ENCODE measurements at regions not wholly inside any gene's neighbourhood (a gene's known extent, or its start where the extent isn't known, plus 50 kb on each side); places are given as distances from the start of the nearest gene placed in this dataset.
"Not testable (repeated sequence)": the region's sequence is repeated elsewhere in the genome, so short reads cannot be mapped to it uniquely, and the experiment has no call there.

- intact Hi-C loops (cut with micrococcal nuclease; ENCODE audit: unreplicated experiment) = no loop called here
- CTCF ChIA-PET = no interaction called here
- Histone ChIP-seq H3K27ac (ENCODE audit: low read depth, low read length, poor library complexity, severe bottlenecking) (no peak overlapping the region), H3K36me3 (ENCODE audit: insufficient read depth, low read length, poor library complexity, severe bottlenecking) (no peaks in the 10 kb centered on the region), H3K27me3 (replicated peaks; ENCODE audit: insufficient read depth, low read depth, low read length, poor library complexity) (no peaks in the 10 kb centered on the region), H3K4me3 (ENCODE audit: low read depth, low read length, poor library complexity, severe bottlenecking) (no peak overlapping the region), H3K9me3 (ENCODE audit: low read depth, low read length, poor library complexity, severe bottlenecking) (no peaks in the 10 kb centered on the region), H3K4me1 (ENCODE audit: insufficient read depth, low read length, poor library complexity, severe bottlenecking) (no peaks in the 10 kb centered on the region)
- no peak for TF ChIP-seq CTCF (conservative IDR thresholded peaks at IDR 0.05; ENCODE audit: low read depth, low read length)
- POLR2A ChIA-PET (ENCODE audit: low non-redundant PET) = no interaction called here
- DNase-seq (ENCODE audit: low spot score) = no peak
- no TSS peak for BruUV-seq (replicated peaks)
These were observed 347.4 kb downstream of the FAM47B start for GRCh38 chrX:35289952-35290351.

GRCh38 chrX:35291013-35291412 lies 348.4 kb downstream of the FAM47B start:
- POLR2A ChIA-PET (ENCODE audit: low non-redundant PET) = no interaction called here

GRCh38 chrX:35292522-35292921 lies 349.9 kb downstream of the FAM47B start:
- CTCF ChIA-PET = no interaction called here

More at GRCh38 chrX:35291013-35291412, 348.4 kb downstream of the FAM47B start:
- Histone ChIP-seq H3K27ac (ENCODE audit: low read depth, low read length, poor library complexity, severe bottlenecking) (no peak overlapping the region), H3K9me3 (ENCODE audit: low read depth, low read length, poor library complexity, severe bottlenecking) (no peaks in the 10 kb centered on the region), H3K4me3 (ENCODE audit: low read depth, low read length, poor library complexity, severe bottlenecking) (no peak overlapping the region), H3K27me3 (replicated peaks; ENCODE audit: insufficient read depth, low read depth, low read length, poor library complexity) (no peaks in the 10 kb centered on the region), H3K4me1 (ENCODE audit: insufficient read depth, low read length, poor library complexity, severe bottlenecking) (no peaks in the 10 kb centered on the region), H3K36me3 (ENCODE audit: insufficient read depth, low read length, poor library complexity, severe bottlenecking) (no peaks in the 10 kb centered on the region)
- CTCF ChIA-PET = no interaction called here
- no TSS peak for BruUV-seq (replicated peaks)
- intact Hi-C loops (cut with micrococcal nuclease; ENCODE audit: unreplicated experiment) = no loop called here
- no peak for TF ChIP-seq EZH2 (IDR thresholded peaks at IDR 0.05; ENCODE audit: borderline replicate concordance, low read depth, low read length, poor library complexity, severe bottlenecking)
- TF ChIP-seq CTCF (conservative IDR thresholded peaks at IDR 0.05; ENCODE audit: low read depth, low read length) = no peak
- no peak for DNase-seq (ENCODE audit: low spot score)

GRCh38 chrX:35305037-35305436 lies 362.4 kb downstream of the FAM47B start:
- DNase-seq (ENCODE audit: low spot score); H3K9me3 ChIP-seq (ENCODE audit: low read depth, low read length, poor library complexity, severe bottlenecking); POLR2A ChIA-PET (ENCODE audit: low non-redundant PET); H3K4me1 ChIP-seq (ENCODE audit: insufficient read depth, low read length, poor library complexity, severe bottlenecking); H3K27me3 ChIP-seq (replicated peaks; ENCODE audit: insufficient read depth, low read depth, low read length, poor library complexity); intact Hi-C loops (cut with micrococcal nuclease; ENCODE audit: unreplicated experiment); BruUV-seq (replicated peaks); H3K36me3 ChIP-seq (ENCODE audit: insufficient read depth, low read length, poor library complexity, severe bottlenecking); H3K27ac ChIP-seq (ENCODE audit: low read depth, low read length, poor library complexity, severe bottlenecking); CTCF ChIA-PET; H3K4me3 ChIP-seq (ENCODE audit: low read depth, low read length, poor library complexity, severe bottlenecking): not testable (repeated sequence)

More at GRCh38 chrX:35292522-35292921, 349.9 kb downstream of the FAM47B start:
- Histone ChIP-seq H3K4me1 (ENCODE audit: insufficient read depth, low read length, poor library complexity, severe bottlenecking) (no peaks in the 10 kb centered on the region), H3K27me3 (replicated peaks; ENCODE audit: insufficient read depth, low read depth, low read length, poor library complexity) (no peaks in the 10 kb centered on the region), H3K4me3 (ENCODE audit: low read depth, low read length, poor library complexity, severe bottlenecking) (no peak overlapping the region), H3K27ac (ENCODE audit: low read depth, low read length, poor library complexity, severe bottlenecking) (no peak overlapping the region), H3K9me3 (ENCODE audit: low read depth, low read length, poor library complexity, severe bottlenecking) (no peaks in the 10 kb centered on the region), H3K36me3 (ENCODE audit: insufficient read depth, low read length, poor library complexity, severe bottlenecking) (no peaks in the 10 kb centered on the region)
- no peak for DNase-seq (ENCODE audit: low spot score)
- intact Hi-C loops (cut with micrococcal nuclease; ENCODE audit: unreplicated experiment) = no loop called here
- POLR2A ChIA-PET (ENCODE audit: low non-redundant PET) = no interaction called here
- no TSS peak for BruUV-seq (replicated peaks)
- TF ChIP-seq CTCF (conservative IDR thresholded peaks at IDR 0.05; ENCODE audit: low read depth, low read length) = no peak
- no peak for TF ChIP-seq EZH2 (IDR thresholded peaks at IDR 0.05; ENCODE audit: borderline replicate concordance, low read depth, low read length, poor library complexity, severe bottlenecking)
